ENCODE measurements at regions not wholly inside any gene's neighbourhood (a gene's known extent, or its start where the extent isn't known, plus 50 kb on each side); places are given as distances from the start of the nearest gene placed in this dataset.

DNA sequence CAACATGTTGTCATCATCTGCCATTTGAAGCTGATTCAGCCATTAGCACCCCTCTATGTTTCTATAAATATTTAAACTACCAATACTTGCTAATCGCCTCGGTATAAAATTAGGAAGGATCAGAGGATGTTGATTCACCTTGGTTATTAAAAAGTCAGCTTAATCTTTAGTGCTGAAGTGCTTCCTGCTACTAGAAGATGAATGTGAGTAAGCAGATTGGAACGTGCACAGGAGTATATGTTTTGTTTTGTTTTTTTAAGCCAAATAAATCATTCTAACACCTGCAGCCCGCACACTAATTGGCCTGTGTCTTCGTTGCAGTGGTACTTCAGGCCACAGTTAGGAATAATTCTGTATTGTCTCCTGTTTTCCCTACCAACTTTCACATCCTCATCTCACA, 485.7 kb downstream of the AJAP1 start:
- DNase-seq (ENCODE audit: low read depth in 2 of 2), result no peak

DNA sequence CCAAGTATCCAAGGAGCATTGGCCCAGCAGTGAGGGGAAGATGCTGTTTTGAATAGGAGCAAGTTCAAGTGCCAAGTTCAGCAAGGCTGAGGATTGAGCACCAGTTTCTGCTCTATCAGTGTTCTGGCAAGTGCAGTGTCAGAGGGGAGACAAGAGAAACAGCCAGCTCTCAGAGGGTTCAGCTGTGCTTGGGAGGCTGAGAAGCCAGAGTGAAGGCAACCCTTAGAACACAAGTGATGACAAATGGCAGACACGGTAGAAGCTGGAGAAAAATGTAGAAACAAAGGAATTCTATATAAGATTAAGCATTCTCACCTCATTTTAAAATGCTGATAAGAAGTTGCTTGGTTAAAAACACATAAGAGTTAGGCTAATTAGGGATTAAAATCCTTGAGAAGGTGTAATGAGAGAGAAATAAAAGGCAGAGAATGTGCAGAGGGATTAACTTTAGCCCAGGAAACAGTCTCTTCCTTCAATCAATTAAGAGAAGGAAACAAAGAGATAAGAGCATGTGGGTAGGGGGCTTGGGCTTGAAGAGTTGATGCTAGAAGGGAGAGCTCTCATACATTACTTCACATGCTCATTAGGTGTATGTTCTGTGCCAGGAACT, 475.4 kb downstream of the AJAP1 start:
- Histone ChIP-seq H3K36me3 (ENCODE audit: control insufficient read depth, insufficient read depth, low read length) (no peaks in the 10 kb centered on the region), H3K4me1 (ENCODE audit: control insufficient read depth, extremely low read depth, insufficient read depth, low read length) (no peaks in the 10 kb centered on the region), H2AFZ (ENCODE audit: low read length) (no peak overlapping the region), H3K4me3 (replicated peaks in 1 of 4; ENCODE audit: control extremely low read depth in 1 of 4, insufficient read depth in 1 of 4, low read depth in 3 of 4, low read length in 4 of 4) (no peak overlapping the region), H3K27ac (ENCODE audit: insufficient read depth, low read length) (no peak overlapping the region), H3K27me3 (ENCODE audit: control insufficient read depth, insufficient read depth, low read length) (no peaks in the 10 kb centered on the region), H3K9me3 (ENCODE audit: control insufficient read depth, insufficient read depth, low read depth, low read length) (no peaks in the 10 kb centered on the region), H3K4me2 (ENCODE audit: extremely low read depth, insufficient read depth, low read length) (no peak overlapping the region), H3K9ac (ENCODE audit: insufficient read depth, low read length) (no peak overlapping the region), H3K79me2 (ENCODE audit: control insufficient read depth, insufficient read depth, low read length) (no peaks in the 10 kb centered on the region), H4K20me1 (ENCODE audit: control insufficient read depth, extremely low read depth, insufficient read depth, low read length) (no peaks in the 10 kb centered on the region)
- DNase-seq (ENCODE audit: low read depth in 2 of 2), result no peak
- TF ChIP-seq EZH2 (IDR thresholded peaks at IDR 0.05; ENCODE audit: low read length, missing control alignments), result no peak
- TF ChIP-seq, protein P1, sequence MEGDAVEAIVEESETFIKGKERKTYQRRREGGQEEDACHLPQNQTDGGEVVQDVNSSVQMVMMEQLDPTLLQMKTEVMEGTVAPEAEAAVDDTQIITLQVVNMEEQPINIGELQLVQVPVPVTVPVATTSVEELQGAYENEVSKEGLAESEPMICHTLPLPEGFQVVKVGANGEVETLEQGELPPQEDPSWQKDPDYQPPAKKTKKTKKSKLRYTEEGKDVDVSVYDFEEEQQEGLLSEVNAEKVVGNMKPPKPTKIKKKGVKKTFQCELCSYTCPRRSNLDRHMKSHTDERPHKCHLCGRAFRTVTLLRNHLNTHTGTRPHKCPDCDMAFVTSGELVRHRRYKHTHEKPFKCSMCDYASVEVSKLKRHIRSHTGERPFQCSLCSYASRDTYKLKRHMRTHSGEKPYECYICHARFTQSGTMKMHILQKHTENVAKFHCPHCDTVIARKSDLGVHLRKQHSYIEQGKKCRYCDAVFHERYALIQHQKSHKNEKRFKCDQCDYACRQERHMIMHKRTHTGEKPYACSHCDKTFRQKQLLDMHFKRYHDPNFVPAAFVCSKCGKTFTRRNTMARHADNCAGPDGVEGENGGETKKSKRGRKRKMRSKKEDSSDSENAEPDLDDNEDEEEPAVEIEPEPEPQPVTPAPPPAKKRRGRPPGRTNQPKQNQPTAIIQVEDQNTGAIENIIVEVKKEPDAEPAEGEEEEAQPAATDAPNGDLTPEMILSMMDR (conservative IDR thresholded peaks at IDR 0.05 in 1 of 2, IDR thresholded peaks at IDR 0.05 in 1 of 2; ENCODE audit: low read depth in 1 of 2, low read length in 2 of 2), result no peak

More for the DNA sequence above, 485.7 kb downstream of the AJAP1 start:
- H2AFZ ChIP-seq (ENCODE audit: low read length), result no peak overlapping the region
- H3K4me1 ChIP-seq (ENCODE audit: control insufficient read depth, extremely low read depth, insufficient read depth, low read length), result no peaks in the 10 kb centered on the region
- no peak overlapping the region for H3K4me3 ChIP-seq (replicated peaks in 1 of 4; ENCODE audit: control extremely low read depth in 1 of 4, insufficient read depth in 1 of 4, low read depth in 3 of 4, low read length in 4 of 4)
- no peak for TF ChIP-seq EZH2 (IDR thresholded peaks at IDR 0.05; ENCODE audit: low read length, missing control alignments)
- TF ChIP-seq, protein P1 (conservative IDR thresholded peaks at IDR 0.05 in 1 of 2, IDR thresholded peaks at IDR 0.05 in 1 of 2; ENCODE audit: low read depth in 1 of 2, low read length in 2 of 2), result no peak
- H3K79me2 ChIP-seq (ENCODE audit: control insufficient read depth, insufficient read depth, low read length), result no peaks in the 10 kb centered on the region
- no peaks in the 10 kb centered on the region for H3K27me3 ChIP-seq (ENCODE audit: control insufficient read depth, insufficient read depth, low read length)
- H4K20me1 ChIP-seq (ENCODE audit: control insufficient read depth, extremely low read depth, insufficient read depth, low read length), result no peaks in the 10 kb centered on the region
- no peaks in the 10 kb centered on the region for H3K36me3 ChIP-seq (ENCODE audit: control insufficient read depth, insufficient read depth, low read length)
- H3K9ac ChIP-seq (ENCODE audit: insufficient read depth, low read length), result no peak overlapping the region
- H3K9me3 ChIP-seq (ENCODE audit: control insufficient read depth, insufficient read depth, low read depth, low read length), result no peaks in the 10 kb centered on the region
- no peak overlapping the region for H3K4me2 ChIP-seq (ENCODE audit: extremely low read depth, insufficient read depth, low read length)
- H3K27ac ChIP-seq (ENCODE audit: insufficient read depth, low read length), result no peak overlapping the region

DNA sequence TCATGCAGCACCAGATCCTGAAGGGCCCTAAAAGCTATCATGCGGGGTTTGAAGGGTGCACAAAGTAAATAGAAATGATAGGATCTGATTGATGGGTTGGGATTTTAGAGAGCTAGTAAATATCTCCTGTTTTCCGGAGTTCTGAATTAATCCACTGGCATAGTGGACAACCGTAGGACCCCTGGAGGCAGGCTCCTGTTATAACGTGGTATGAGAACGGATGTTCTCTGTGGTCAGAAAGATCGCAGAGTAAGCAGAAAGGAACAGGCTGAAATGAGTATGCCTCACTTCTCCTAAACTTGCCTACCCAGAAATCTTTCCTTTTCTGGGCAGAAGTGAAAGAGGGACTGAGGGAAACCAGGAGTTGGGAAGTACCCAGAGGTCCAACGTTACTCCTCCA, 470.8 kb downstream of the AJAP1 start:
- H4K20me1 ChIP-seq (ENCODE audit: control insufficient read depth, extremely low read depth, insufficient read depth, low read length), result no peaks in the 10 kb centered on the region
- DNase-seq (ENCODE audit: low read depth in 2 of 2), result no peak

More for the DNA sequence above, 470.8 kb downstream of the AJAP1 start:
- Histone ChIP-seq H3K4me1 (ENCODE audit: control insufficient read depth, extremely low read depth, insufficient read depth, low read length) (no peaks in the 10 kb centered on the region), H3K27me3 (ENCODE audit: control insufficient read depth, insufficient read depth, low read length) (no peaks in the 10 kb centered on the region), H3K9me3 (ENCODE audit: control insufficient read depth, insufficient read depth, low read depth, low read length) (no peaks in the 10 kb centered on the region), H3K79me2 (ENCODE audit: control insufficient read depth, insufficient read depth, low read length) (no peaks in the 10 kb centered on the region), H3K36me3 (ENCODE audit: control insufficient read depth, insufficient read depth, low read length) (no peaks in the 10 kb centered on the region), H2AFZ (ENCODE audit: low read length) (no peak overlapping the region), H3K27ac (ENCODE audit: insufficient read depth, low read length) (no peak overlapping the region), H3K4me3 (replicated peaks in 1 of 4; ENCODE audit: control extremely low read depth in 1 of 4, insufficient read depth in 1 of 4, low read depth in 3 of 4, low read length in 4 of 4) (no peak overlapping the region), H3K9ac (ENCODE audit: insufficient read depth, low read length) (no peak overlapping the region), H3K4me2 (ENCODE audit: extremely low read depth, insufficient read depth, low read length) (no peak overlapping the region)
- TF ChIP-seq, protein P1 (conservative IDR thresholded peaks at IDR 0.05 in 1 of 2, IDR thresholded peaks at IDR 0.05 in 1 of 2; ENCODE audit: low read depth in 1 of 2, low read length in 2 of 2), result no peak
- TF ChIP-seq EZH2 (IDR thresholded peaks at IDR 0.05; ENCODE audit: low read length, missing control alignments), result no peak

All from fibroblast of lung (primary cell).